GM18517 (cell line): ENCODE measurements at regions not wholly inside any gene's neighbourhood (a gene's known extent, or its start where the extent isn't known, plus 50 kb on each side); places are given as distances from the start of the nearest gene placed in this dataset.

ENCODE experiments used
- ATAC-seq: cut with Tn5 transposase; IDR thresholded peaks from one replicate; pipeline ENCODE4 v1.9.1; 2021; ENCODE audit warnings: mild to moderate bottlenecking, moderate library complexity; ENCODE audit not compliant: unreplicated experiment

DNA sequence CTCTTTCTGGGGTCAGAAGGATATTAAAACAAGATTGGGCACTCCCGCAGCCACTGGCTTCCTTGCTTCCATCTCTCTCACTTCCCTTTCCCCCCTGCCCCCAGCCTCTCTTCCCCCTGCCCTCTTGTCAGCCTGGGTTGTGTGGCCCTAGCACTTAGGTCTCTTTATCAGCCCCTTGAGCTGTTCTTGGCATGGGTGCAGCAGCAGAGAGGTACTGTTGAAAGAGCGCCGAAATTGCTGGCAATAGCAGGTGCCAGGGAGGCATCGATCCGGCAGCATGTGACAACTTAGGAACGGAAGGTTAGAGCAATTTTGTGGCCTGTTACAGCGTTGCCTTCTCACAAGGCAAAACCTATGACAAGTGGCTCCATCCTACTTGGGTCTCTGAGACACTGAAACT lies 333.1 kb upstream of the IGFBP7 start:
- no peak for ATAC-seq

DNA sequence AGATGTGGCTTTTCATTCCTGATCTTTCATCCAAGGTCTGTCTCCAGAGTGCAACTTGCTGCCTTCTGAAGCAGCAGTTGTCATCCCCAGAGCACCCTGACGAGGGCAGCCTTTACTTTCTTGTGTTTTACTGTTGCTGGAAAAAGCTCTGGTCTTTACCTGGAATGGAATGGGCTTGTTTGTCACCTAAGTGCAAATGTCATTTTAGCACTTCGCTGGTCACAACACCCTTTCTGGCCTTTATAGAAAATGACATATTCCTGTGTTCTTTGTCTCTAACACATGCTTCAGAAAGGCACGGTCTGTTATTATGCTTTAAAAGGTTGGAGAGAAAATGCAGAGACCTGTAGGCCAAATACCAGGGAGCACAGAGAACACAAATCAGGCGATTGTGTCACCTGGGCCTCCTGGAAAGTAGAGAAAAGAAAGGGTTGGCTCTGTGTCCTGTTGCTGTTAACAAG lies 332.7 kb upstream of the IGFBP7 start:
- ATAC-seq, result peak; percentile 56

DNA sequence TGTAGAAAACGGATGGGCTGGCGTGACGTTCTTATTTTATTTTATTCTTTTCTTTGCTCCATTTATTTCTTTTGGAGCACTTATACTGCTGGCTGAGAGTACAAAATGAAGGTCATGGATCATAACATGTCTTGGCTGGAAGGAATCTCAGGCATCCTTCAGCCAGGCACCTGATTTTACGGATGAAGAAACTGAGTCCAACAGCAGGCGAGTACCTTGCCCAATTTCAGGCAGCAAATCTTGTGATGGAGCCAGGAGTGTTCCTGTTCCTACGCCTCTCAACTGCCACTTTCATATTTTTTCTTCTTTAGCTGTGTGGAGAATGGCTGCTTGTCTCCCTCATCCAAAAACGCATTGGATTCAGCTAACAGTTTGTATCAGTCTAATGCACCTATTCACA lies 332.1 kb upstream of the IGFBP7 start:
- ATAC-seq, result no peak

DNA sequence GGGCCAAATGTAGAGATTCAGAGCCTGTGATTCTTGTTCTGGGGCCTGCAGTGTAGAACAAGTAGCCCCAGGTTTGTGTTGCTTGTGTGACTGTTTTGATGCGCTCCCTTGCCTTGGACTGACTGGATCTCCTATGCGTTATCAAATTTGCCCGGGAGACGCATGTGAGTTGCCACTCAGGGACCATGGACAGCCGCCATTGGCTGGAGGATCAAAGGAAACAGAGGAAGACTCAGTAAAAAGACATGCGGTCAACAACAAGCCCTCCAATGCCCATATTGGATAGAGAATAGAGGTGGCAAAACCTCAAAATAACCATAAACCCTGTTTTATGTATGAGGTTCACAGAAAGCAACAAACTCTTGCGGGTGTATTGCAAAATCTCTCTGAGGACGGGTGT lies 327.5 kb upstream of the IGFBP7 start:
- no peak for ATAC-seq

DNA sequence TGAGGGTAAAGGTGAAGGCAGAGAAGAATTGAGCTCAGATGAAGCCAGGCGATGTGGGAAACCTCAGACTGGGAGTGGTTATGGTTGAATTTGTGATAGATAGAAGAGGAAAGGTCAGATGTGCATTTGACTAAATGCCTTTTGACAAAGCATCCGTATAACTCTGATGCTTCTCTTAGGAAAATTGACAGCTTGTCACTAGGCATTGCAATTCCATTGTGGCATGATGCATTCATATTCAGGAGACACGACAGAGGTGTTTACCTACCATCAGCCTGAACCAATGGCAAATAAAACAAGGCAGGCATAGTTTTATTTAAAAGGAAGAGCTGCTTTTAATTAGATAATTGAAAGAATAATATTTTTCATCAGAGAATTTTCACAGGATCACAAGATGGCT lies 325.1 kb upstream of the IGFBP7 start:
- no peak for ATAC-seq

DNA sequence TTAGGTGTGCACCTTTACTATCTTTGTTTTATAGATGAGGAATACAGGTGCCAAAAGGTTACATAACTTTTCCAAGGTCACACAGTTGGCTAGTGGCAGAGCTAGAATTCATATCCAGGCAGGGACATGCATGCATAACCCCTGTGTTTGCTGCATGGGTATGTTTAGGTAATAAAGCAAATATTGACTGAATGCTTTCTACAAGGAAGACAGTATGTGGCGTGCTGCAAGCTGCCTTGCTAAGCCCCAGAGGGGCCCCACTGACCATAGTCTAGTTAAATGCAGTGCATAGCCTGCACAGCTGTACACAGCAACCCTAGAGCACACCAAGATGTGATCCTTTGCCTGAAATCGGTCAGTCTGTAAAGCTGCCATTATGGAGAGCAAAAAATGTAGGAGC lies 320.5 kb upstream of the IGFBP7 start:
- no peak for ATAC-seq

DNA sequence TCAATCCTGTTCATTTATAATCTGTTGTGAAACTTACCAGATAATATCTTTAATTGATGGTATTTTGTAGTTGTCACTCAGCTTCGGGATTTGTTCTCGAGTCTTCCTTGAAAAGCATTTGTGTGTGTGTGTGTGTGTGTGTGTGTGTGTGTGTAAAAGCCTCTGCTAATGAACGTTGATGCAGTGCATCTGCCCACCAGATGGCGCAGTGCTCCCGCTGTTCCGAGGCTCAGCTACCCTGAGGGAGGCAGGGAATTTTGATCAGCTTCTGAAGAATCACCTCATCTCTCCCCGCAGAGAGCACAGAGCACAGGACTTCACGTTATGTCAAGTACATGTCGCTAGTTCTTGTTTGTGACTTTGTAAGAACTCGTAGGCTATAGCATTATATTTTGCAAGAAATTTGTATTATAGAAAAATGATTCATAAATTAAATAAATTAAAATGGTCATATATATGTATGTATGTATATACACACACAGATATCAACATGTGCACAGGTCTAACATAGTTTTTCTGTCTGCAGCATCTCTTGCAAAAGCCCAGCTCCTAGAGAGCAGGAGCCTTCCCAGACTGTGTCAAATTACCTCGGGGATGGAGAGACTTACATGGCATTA lies 316.7 kb upstream of the IGFBP7 start:
- peak; percentile 69 for ATAC-seq

DNA sequence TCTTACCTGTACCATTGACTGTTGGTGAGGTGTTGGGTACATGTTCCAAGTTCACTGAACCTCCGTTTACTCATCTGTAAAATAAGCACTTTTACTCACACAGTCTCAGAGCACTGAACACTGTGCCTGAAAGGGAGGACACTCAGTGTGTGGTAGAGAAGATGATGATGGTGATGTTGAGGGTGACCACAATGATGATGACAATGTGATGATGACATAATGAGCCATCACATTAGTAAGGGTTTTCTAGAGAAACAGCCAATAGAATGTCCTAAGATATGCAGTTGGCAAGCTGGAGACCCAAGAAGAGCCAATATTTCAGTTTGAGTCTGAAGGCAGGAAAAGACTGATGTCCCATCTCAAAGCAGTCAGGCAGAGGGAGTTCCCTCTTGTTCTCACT lies 315.4 kb upstream of the IGFBP7 start:
- ATAC-seq, result no peak

DNA sequence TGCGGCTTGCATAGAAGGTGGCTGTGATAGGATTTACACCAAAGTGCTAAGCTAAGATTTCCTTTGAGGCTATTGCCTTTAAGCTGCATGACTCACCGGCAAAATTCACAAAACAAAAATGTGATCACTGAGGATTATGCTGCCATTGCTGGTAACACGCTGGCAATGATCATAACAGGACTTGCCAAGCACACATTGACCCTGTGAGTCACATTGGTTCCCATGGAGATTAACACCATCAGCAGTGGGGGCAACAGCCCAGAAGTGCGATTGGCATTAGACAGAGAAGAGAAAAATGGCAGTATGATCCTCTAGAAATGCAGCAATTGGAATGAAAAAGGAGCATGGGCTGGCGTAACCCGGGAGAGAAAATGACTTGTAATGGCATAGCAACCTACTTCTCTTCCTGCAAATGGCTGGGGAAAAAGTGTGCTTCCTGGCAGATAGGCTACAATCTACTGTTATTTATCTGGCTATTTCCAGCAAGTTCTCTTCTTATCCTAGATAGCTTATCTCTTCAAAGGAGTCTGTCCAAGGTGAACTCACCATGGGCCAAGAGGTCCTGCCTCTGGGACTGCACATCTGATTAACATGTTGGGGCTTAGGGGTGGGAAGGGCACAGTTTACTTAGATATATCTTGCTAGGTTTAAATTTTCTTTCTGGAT lies 314.2 kb upstream of the IGFBP7 start:
- ATAC-seq, result no peak

DNA sequence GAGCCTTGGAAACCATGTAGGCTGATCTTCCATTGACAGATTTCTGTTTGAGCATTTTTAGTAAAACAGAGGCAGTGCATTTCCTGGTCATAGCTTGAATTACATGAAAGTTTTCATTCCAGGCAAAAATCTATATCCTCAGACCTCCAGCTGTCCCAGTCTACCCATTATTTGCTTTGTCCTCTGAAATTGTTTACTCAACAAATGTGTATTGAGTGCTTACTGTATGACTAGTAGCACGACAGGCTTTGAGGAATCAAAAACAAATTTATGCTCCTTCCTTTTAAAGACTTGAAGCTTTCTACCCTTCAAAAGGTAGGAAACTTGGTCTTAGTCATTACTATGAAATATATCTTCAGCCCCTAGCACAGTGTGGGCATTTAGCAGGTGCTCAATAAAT lies 307.9 kb upstream of the IGFBP7 start:
- no peak for ATAC-seq

DNA sequence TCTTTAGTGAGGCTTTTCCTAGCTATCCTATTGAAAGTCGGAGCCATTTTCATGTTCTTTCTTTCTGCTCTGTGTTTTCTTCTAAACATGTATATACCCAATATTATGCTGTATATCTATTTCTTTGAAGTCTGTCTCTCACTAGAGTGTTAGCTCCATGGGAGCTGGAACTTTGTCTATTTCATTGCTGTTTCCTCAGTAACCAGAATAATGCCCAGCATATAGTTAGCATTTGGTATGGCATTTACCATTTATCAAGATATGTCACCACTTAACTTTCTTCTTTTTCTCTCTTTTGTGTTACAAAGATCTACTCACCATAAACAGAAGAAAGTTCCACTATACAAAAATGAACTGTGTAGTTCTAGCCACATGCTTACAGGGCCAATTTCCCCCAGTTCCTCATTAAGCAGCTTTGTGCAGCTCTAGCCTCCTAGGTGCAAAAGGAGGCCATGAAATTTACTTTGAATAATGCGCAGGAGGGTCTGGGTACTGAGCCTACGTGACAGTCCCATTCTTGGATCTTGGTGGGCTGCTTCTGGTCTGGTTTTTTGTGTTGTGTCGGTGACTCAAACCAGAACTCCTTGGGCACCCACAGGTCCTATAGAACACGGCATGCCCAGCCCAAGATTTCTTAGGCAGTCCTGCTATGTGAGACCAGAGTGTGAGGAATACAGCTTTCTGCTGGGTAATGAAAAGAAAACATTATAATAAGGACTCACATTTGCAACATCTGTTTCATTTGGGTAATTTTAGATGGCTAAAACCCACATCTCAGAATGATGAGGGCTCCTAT lies 302.3 kb upstream of the IGFBP7 start:
- ATAC-seq, result no peak

DNA sequence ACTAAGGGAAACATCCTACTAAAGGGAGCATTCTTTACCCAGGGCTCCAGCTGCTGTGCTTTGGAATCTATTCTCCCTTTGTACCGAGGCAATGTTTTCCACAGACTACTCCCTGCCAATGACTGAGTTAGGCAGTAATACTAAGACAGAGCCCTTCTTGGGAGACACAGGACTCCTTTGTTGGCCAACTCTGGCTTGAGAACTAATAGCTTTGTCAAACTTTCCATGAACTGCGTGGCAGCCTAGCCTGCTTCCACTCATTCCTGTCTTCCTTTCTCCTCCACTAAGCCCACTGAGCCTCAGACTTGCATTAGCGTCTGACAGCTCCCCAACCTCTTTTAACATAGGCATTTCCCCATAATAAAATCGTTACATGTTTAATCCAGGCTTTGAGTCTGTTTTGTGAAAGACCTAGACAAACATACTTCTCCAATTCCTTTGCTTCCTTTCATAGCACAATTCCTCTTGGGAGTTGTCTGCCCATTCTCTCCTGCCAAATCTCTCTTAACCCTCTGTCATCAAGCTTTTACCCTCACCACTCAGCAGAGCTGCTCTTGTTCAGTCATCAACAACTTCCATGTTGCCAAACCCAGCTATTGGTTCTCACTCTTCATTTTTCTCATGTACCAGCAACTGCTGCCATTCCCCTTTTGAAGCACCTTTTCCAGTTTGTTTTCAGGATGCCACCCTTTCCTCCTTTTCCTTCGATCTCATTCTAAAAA lies 300.3 kb upstream of the IGFBP7 start:
- ATAC-seq, result no peak

DNA sequence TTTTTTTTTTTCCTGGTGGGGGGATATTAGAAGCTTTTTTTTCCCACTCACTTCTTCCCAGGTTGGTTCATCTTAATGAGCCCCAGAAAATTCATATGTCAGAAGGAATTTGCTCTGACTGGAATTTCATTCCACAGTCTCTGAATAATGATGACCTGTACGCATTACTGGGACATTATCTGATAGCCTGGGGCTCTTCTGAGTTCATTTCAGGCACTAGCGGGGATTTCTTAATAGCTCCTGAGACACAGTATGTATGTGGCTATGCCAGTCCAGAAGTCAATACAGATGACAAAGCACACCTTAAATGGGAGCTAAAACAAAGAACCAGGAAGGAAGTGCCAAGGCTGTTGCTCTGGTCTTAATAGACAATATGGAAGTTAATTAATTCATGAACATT lies 295.2 kb upstream of the IGFBP7 start:
- no peak for ATAC-seq

DNA sequence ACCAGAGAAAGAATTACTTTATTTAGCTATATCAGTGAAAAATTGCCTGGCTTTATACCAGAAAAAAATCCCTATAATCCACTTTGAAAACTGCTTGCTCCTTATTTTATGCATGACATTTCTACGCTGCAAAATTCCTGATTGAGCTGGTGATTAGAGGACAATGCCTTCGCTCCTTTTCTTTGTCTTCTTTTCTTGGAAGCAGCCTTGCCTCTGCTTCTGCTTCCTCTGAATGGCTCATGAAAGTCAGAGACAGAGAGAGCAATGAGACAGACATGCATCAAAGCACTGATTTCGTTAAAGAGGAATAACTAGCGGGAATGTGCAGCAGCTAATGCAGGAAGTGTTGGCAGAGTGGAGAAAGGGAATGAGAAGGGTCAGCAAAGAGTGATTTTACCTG lies 294.3 kb upstream of the IGFBP7 start:
- no peak for ATAC-seq

DNA sequence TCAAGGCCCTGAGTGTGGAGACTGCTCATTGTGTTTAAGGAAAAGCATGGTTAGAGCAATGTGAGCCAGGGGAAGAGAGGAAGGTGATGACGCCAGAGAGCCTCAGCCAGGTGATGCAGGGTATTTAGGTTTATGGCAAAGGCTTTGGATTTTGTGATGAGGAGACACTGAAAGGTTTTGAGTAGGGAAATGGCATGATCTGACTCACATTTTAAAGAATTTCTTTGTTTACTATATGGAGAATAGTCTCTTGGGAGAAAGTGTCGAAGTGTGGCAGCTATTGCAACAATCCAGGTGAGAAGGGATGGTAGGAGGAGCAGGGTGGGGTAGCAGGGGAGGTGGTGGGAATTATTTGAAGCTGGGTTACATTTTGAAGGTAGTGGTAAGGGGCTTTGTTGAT lies 293.4 kb upstream of the IGFBP7 start:
- ATAC-seq, result no peak

DNA sequence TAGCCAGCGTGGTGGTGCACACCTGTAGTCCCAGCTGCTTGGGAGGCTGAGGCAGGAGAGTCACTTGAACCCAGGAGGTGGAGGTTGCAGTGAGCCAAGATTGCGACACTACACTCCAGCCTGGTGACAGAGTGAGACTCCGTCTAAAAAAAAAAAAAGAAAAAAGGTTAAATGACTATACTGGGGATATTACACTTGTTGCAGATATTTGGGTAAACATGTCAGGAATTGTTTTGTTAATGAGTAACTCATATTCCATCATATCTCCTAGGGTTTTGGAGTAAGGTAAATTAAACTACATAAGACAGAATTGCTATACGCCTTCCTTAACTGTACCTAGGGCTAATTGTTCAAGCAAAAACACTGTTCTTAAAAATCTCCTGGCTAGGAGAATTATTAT lies 291.4 kb upstream of the IGFBP7 start:
- ATAC-seq, result no peak

DNA sequence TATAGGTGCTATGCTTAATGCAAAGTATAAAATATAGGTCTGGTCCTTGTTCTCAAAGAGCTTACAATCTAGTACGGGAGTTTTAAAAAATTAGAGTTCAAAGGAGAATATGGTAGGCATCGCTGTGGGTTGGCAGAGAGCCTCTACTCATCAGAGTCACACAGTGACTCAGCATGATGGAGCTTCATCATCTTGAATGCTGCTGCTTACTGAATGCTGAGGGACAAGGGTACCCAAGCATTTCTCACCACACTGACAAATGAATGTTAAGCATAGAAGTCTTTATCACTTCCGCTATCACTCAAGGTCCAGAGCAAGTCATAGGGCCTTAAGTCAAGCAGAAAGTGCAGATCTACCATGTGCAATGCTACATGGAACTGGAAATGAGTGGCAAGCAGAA lies 268.6 kb upstream of the IGFBP7 start:
- no peak for ATAC-seq

DNA sequence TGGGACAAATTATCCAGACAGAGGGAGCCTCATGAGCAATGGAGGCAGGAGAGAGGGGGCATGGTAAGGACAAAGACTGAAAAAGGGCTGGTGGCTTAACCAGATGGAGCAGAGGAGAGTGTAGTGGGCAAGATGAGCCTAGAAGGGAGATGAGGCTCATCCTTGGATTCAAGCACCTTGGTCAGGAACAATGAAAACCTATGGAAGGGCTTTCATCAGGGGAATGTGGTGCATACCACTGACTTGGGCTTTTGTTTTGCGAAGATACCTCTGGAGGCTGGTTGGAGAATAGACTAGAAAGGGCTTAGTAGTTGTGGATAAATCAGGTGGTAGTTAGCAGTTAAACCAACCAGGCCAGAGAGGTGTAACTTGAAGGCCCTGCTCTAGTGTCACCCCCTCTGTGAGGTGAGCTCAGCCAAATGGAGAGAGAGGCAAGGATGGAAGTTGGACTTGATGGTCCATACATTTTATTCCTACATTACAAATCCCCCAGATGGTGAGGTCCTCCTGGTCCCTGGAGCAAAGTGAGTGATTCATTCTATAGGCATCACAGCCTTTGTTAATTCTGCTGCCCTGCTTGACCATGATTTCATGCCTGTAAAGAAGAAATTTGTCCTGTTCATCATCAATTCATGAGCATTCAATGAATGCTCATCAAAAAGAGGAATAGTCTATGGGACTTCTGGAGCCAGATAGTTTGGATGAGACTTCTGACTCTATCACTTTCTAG lies 264.8 kb upstream of the IGFBP7 start:
- no peak for ATAC-seq

DNA sequence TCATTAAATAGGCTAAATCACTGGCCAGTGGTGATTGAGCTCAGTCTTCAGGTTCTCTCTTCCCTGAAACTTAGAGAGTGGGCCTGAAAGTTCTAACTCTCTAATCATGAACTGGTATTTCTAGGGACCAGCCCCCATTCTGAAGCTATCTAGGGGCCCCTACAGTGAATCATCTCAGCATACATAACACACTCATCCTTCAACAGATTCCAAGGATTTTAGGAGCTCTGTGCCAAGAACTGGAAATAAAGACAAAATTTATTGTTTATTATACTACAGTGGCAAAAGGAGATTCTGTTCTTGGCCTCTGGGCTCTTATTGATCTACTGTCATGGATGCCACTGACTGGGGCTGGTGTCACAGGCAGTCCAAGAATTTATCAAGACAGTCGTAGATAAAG lies 263.8 kb upstream of the IGFBP7 start:
- no peak for ATAC-seq

DNA sequence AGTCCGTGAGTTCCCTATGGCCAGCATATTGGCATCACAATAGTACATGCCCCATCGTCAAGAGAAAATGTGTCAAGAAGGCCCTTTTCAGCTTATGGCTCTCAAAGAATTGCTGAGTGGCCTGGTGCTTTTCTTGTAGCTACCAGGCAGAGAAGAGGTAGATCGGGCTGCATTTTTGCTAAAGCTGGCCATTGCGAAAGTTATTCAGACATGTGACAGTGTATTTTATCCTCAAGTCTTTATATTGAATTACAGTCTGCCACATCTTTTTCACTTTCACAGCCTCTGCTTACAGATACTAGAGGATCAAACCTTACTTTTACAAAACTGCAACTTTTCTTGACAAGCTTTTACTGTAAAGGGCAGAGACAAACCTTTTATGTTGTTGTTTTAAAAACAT lies 261.5 kb upstream of the IGFBP7 start:
- no peak for ATAC-seq

DNA sequence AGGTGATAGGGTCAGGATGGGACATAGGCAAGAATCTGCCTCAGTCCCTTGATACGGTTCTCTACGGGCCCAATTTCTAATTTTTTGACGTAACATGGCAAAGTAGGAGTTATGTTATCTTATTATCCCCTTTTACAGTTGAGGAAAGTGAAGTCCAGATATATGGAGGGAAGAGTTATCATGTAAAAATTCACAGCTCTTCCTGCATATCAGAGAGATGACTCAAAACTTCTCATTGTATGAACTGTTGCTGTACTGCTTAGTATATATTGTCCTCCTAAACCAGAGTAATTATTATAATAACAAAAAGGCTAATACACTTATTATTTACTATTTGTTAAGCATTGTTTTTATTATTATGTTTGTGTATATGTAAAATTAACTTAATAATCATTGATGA lies 260.5 kb upstream of the IGFBP7 start:
- ATAC-seq, result no peak
